Kidney epithelial cell (primary cell): ENCODE measurements at regions not wholly inside any gene's neighbourhood (a gene's known extent, or its start where the extent isn't known, plus 50 kb on each side); places are given as distances from the start of the nearest gene placed in this dataset.

Experiments used
- DNase-seq: peaks from one replicate; pipeline ENCODE4 v3.0.0-alpha.2; 2010; ENCODE audit warnings: low read depth
- H3K27me3 ChIP-seq: 2 replicates; pipeline ENCODE4 v1.6.0; 2011; ENCODE audit warnings: low read length; ENCODE audit not compliant: control insufficient read depth, insufficient read depth
- H3K36me3 ChIP-seq: 2 replicates; pipeline ENCODE4 v1.5.1; 2011; ENCODE audit warnings: low read length; ENCODE audit not compliant: control insufficient read depth, insufficient read depth
- H3K4me3 ChIP-seq: 2 replicates; pipeline ENCODE4 v1.5.1; 2011; ENCODE audit warnings: low read depth, mild to moderate bottlenecking, control low read depth, low read length
- TF ChIP-seq, protein P1 (sequence below): IDR thresholded peaks from 2 replicates; pipeline ENCODE4 v1.5.1; 2011; ENCODE audit warnings: mild to moderate bottlenecking, moderate library complexity, low read length, control low read depth, inconsistent platforms; ENCODE audit not compliant: insufficient read depth, poor library complexity, severe bottlenecking

- Histone ChIP-seq H3K36me3 (no peaks in the 10 kb centered on the region), H3K4me3 (no peak overlapping the region), H3K27me3 (no peaks in the 10 kb centered on the region)
- no peak for DNase-seq
- TF ChIP-seq, protein P1, sequence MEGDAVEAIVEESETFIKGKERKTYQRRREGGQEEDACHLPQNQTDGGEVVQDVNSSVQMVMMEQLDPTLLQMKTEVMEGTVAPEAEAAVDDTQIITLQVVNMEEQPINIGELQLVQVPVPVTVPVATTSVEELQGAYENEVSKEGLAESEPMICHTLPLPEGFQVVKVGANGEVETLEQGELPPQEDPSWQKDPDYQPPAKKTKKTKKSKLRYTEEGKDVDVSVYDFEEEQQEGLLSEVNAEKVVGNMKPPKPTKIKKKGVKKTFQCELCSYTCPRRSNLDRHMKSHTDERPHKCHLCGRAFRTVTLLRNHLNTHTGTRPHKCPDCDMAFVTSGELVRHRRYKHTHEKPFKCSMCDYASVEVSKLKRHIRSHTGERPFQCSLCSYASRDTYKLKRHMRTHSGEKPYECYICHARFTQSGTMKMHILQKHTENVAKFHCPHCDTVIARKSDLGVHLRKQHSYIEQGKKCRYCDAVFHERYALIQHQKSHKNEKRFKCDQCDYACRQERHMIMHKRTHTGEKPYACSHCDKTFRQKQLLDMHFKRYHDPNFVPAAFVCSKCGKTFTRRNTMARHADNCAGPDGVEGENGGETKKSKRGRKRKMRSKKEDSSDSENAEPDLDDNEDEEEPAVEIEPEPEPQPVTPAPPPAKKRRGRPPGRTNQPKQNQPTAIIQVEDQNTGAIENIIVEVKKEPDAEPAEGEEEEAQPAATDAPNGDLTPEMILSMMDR = no peak
These were observed 529.2 kb upstream of the ID2 start for GRCh38 chr2:8152392-8153257.

DNA sequence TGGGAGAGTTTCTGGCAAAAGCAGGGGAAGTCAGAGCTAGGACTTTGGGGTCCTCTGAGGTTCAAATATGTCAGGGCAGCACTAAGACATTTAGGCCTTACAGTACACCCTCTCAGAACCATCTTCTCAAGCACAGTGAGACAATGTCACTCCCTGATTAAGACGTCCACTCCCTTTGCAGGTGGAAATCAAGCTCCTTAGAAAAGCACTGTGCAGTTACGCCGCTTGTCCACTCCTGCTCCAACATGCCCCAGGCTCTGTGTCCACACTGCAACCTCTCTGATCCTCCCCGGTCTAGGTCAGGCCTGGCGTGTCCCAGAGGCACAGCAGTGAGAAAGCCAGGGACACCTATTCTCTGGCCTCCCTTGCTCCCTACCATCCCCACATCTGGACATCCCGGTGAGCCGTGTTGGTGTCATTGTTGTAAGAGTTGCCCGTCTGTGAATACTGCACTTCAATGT is 528.6 kb upstream of the ID2 start:
- TF ChIP-seq, protein P1 = no peak
- Histone ChIP-seq H3K27me3 (no peaks in the 10 kb centered on the region), H3K36me3 (no peaks in the 10 kb centered on the region), H3K4me3 (no peak overlapping the region)
- DNase-seq = no peak

DNA sequence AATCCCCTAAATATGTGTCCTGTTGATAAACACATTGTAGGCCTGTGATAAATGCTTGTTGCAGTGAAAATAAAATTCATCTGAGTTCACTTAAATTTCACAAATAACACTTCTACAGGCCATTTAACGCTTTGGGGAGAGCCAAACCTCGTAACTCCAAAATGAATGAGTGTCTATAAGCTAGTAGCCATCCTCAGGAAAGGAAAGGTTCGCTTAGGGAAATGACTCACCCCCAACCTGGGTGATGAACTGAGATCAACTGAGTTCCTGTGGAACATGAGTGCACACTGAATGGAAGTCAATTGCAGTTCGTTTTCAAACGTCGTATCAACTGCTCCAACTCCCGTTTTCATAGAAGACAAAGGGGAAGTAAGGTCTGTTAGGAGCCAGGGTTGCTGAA is 527.6 kb upstream of the ID2 start:
- TF ChIP-seq, protein P1 = no peak

GRCh38 chr2:8154936-8155335 is 526.9 kb upstream of the ID2 start:
- no peak for DNase-seq
- TF ChIP-seq, protein P1 = no peak

More for the DNA sequence above, 527.6 kb upstream of the ID2 start:
- no peaks in the 10 kb centered on the region for H3K27me3 ChIP-seq
- H3K36me3 ChIP-seq = no peaks in the 10 kb centered on the region
- no peak overlapping the region for H3K4me3 ChIP-seq
- DNase-seq = no peak

GRCh38 chr2:8157621-8158430 is 524.0 kb upstream of the ID2 start:
- H3K27me3 ChIP-seq = no peaks in the 10 kb centered on the region
- DNase-seq = no peak
- TF ChIP-seq, protein P1 = no peak
- no peak overlapping the region for H3K4me3 ChIP-seq
- H3K36me3 ChIP-seq = no peaks in the 10 kb centered on the region

More at GRCh38 chr2:8154936-8155335, 526.9 kb upstream of the ID2 start:
- no peaks in the 10 kb centered on the region for H3K27me3 ChIP-seq
- H3K4me3 ChIP-seq = no peak overlapping the region
- no peaks in the 10 kb centered on the region for H3K36me3 ChIP-seq
